HG02588 (cell line): ENCODE measurements at regions not wholly inside any gene's neighbourhood (a gene's known extent, or its start where the extent isn't known, plus 50 kb on each side); places are given as distances from the start of the nearest gene placed in this dataset.

Experiments
- ATAC-seq: cut with Tn5 transposase; IDR thresholded peaks from one replicate; pipeline ENCODE4 v1.9.1; 2021; ENCODE audit warnings: mild to moderate bottlenecking, moderate library complexity; ENCODE audit not compliant: unreplicated experiment

DNA sequence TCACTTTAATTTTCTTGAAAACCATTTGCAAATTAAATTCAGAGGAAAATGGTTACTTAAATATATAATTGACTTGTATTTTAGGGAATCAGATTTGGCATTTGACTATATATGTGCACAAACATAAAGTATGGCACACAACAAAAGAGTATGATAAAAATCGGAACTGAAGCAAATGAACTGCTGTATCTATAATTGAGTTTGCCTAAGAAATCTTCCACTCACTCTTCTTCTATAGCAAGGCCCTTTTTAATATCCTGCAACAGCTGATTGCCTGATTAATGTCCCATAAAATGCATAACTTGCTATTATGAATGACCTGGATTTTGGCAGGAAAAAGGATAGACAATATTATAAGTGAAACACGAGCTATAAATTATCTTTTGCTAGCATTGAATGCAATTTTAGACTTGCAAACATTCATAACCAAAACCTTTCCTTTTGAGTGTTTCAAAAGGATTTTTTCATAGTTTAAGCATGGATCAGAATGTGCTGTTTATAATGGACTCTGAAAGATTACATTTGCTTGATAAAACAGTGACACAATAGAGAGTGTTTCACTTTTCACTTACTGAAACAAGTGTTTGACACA, 2204.3 kb downstream of the MRPL39 start:
- ATAC-seq: no peak

DNA sequence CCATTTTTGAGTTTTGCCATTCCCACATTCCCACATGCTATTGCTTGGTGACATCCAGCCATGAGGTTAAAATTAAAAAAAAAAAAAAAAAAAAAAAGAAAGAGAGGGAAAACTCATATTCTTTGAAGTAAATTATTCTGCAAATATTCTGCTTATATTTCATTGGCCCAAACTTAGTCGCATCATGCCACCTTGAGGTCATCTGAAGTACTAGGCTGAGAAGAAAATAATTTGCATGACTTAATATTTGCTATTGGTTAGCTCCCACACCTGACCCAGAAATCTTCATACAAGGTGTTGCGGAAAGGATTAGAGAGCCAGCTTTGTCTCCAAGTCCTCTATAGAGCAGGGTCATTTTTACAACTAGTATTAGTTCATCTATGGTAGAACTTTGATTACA, 2206.0 kb downstream of the MRPL39 start:
- no peak for ATAC-seq

DNA sequence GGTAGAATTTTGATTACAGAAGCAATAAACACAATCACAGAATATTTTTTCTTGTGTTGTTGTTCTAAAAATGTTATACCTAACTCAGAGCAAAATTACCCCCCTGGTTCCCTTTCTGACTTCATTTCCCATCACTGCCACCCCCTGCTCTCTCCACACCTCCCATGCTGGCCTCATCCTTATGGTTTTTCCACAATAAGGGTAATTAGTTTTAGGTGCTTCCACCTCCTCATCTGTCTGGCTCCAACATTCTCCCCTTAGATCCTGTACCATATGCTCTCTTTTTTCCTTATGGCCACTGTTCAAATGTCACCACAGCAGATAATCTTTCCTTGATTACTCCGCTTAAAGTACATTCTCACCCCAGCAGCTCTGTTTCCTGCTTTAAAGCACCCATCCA, 2208.6 kb downstream of the MRPL39 start:
- no peak for ATAC-seq

DNA sequence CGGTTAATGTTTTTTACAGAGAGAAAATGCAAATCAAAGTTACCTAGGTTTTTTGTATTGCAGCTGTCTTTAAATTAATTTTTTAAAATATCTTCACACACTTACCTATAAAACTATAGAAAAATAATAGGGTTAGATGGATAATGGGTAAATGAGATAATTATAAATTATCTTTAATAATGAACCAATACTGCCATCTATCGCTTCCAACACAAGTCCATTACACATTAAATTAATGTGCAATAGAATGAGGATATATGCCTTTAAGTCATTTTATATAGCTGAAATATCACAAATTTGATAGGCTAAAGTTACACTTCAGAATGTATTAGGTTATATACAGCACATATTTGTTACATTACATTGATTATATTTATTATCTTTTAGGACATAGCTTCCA, 2212.8 kb downstream of the MRPL39 start:
- ATAC-seq: no peak

DNA sequence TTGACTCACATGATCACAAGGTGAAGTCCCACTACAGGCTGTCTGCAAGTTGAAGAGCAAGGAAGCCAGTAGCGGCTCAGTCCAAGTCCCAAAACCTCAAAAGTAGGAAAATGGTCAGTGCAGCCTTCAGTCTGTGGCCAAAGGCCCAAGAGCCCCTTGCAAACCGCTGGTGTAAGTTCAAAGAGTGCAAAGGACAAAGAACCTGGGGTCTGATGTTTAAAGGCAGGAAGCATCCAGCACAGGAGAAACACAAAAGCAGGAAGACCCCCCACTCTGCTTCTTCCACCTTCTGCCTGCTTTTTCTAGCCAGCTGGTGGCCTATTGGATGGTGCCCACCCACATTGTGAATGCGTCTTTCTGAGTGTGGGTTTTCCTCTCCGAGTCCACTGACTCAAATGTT, 2222.6 kb downstream of the MRPL39 start:
- no peak for ATAC-seq

DNA sequence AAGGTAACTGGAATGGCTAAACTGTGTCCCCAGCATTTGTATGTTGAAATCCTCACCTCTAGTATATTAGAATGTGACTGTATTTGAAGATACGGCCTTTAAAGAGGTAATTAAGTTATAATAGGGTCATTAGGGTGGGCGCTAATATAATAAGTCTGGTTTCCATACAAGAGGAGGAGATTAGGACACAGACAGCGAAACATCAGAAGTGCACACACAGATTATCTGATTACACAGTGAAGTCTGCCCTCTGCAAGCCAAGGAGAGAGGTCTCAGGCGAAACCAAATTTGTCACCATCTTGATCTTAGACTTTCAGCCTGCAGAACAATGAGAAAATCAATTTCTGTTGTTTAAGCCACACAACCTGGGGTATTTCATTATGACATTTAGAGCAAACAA, 2233.1 kb downstream of the MRPL39 start:
- no peak for ATAC-seq

DNA sequence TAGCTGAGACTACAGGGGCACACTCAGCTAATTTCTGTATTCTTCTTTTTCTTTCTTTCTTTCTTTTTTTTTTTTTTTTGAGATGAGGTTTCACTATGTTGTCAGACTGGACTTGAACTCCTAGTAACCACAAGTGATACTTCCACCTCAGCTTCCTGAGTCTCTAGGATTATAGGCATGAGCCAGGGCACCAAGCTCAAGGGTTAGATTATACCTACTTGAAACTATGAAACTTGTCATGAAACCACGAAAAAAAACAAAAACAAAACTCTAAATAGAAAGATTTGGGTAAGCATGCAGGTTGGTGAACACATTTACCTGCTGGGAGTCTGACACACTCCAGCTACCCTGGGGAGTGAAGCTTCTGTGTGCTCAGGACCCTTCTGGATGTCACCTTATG, 2250.4 kb downstream of the MRPL39 start:
- ATAC-seq: no peak

DNA sequence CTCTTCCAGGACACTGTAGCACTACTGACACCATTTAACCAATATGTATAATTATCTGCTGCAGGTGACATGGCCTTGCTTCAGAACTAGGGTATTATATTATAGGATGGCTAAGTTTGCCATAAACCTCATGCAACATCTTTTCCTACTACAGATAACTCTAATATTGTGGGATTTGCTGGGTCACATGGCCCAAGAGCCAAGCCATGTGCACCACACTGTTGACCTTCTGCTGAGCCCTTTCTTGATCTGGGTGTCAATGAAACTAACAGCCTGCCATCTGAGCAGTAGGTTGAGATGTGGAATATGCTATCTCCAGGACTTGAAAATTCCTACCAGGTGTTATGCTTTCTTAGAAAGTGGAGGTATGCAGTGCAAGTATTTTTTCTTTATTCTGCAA, 2291.1 kb downstream of the MRPL39 start:
- no peak for ATAC-seq

DNA sequence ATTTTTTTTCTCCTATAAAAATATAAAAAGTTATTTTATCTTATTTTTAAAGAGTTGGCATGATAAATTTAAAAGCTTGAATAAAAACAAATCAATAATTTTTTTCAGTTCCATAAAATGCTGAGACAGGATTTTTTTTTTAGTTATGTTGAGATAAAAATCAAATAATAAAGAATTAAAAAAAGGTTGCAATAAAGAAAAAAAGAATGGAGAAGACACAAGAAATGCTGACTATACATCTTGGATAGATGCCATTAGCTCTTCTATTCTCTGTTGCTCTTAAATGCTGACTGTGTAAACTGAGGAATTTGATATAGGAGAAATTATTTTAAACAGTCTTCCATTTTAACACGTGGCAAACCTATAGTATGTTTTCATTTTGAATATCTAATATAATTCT, 2298.5 kb downstream of the MRPL39 start:
- no peak for ATAC-seq

DNA sequence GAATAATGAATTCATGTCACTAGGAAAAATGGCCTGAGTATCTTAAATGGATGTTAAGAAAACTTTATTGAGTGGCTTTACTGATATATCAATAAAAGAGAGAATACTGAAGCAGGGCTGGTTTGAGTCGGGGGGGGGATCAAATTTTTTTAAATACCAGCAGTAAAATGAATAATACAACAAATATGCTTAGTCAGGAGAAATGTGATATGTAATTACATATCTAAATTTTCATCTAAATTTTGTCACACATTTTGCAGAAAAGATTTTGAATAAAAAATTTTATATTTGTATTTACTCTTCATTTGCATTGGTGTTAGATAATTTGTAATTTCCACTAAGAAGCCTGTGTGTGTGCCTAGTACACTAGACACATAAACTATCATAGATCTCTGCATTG, 2300.2 kb downstream of the MRPL39 start:
- no peak for ATAC-seq

DNA sequence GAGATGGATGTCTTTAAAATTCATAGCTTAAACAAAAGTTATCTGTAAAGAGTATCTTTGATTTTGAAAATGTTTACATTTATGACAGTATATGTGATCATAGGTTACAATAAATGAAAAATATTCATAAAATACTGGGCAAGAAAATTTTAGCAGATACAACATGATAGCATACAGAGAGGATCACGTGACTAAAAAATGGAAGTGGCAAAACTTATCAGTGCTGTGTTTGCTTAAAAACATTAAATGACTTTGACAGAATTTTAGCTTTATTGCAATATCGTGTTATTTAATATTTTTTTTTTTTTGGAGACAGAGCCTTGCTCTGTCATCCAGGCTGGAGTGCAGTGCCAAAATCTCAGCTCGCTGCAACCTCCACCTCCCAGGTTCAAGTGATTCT, 2294.1 kb downstream of the NCAM2 start:
- no peak for ATAC-seq

DNA sequence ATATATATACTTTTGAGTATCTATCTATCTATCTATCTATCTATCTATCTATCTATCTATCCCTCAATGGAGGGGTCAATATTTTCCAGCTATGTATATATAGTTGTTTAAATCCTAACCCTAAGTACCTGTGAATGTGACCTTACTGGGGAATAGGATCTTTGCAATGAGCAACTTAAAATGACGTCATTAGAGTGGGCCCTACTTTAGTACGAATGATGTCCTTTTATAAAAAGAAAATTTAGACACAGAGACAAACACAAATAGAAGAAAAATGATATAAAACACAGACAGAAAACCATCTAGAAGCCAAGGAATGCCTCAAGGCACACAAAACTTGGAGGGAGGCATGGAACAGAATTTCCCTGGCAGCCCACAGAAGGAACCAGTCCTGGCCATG, 2283.7 kb downstream of the NCAM2 start:
- ATAC-seq: no peak

DNA sequence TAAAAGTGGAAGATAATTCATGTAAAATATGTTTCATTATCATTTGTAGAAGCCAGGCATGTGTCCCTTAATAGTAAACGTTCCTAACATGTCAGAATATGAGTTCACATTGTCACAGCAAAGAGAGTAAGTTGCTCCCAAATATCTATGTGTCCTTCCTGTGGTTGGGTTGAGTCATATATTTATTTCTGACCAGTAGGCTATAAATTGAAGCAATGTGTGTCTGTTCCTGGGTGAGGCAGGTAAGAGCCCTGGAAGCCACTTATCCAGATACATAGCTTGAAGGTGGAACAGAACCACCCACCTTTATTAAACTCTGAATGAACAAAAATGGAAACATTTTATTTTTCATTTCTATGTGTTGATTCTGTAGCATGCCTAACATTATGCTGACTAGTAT, 2251.6 kb downstream of the NCAM2 start:
- no peak for ATAC-seq

DNA sequence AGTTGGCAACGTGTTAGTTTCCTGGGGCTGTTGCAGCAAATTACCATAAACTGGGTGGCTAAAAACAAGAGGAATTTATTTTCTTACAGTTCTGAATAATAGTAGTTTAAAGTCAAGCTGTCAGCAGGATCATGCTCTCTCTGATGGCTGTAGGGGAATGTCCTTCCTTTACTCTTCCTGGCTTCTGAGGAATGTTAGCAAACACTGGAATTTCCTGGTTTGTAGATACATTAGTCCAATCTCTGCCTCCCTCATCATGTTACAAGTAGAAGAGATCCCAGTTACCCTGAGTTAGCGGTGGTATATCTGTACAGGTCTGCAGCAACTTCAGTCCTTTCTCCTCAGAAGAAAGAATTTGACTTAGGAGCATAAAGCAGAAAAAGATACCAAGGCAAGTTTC, 2249.1 kb downstream of the NCAM2 start:
- ATAC-seq: no peak

DNA sequence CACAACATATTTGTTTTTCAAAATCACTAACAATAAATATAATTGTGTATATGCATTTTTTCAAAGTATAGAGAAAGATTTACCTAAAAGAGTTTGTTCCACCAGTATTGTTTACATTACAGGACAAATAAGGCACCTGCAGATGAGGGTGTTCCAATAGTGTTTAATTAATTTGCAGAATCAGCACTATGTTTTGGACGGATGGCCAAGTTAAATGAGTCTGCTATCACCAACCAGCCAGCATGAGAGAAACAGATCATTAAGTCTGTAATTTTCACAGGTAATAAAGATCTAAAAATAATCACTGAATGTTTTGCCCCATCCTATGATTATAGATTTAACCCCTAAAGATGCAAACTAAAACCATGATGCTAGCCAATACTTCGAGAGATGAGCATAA, 2247.0 kb downstream of the NCAM2 start:
- ATAC-seq: no peak

DNA sequence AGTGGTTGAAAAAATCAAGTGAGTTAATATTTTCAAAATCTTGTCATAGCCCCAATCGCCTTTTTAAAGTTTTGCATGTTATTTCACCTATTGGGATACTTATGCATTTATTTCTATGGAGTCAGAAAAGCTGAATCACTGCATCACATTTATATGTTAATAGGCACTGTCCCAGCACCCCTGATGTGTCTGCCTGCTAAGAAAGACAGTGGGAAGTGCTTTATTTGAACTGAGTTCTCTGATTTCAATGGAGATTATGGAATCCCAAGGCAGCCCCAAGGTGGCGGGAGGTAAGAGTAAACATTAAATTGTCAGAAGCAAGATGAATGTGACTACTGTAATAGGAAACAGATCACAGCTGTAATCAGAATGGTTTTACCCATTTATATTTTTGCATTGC, 2225.7 kb downstream of the NCAM2 start:
- no peak for ATAC-seq

DNA sequence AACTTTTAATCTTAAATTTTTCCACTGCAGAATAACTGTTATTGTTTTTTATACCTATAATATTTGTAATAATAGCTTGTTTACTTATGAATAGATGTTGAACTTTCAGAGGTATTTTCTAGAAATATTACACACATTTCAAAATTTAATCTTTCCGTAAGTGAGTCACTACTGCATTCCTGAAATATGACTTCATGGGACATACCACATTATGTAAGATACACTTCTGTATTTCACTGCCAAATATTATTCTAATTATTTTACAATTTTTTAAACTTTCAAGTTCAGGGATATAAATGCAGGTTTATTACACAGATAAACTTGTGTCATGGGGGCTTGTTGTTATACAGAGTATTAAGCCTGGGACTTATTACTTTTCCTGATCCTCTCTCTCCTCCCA, 2220.5 kb downstream of the NCAM2 start:
- ATAC-seq: no peak

DNA sequence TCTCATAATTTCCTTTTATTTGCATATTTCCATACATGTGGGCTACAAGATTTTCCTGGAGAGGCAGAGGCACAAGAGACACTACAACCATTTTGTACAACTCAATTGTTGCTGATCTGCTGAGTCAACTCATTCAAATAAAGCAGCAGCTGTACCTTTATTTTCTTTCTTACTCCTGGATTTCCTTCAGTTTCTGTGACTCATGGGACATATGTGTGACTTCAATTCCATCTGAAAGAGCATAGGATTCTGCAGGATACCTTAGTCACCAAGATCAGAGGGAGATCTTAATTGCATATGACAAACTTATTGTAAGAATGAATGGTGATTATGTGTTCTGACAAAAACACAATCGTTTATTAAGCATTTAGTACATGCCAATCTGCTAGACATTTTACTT, 2219.4 kb downstream of the NCAM2 start:
- no peak for ATAC-seq

DNA sequence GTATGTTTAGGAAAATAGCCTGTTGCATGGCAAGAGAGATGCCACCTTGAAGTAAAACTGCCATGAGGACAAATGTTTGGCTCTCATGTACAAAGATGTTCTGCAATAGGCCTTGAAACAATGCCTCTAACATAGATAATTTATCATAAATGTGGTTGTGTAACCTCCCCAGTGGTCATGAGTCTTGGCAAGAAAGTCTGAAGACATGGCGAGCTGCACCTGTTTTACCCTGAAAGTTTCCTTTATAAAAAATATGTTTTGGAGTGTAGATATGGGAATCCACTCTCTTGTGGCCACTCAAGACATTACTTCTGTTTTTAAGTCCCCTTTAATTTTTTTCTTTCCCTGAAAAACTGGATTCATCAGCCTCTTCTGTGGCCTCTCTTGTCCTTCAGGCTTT, 2217.1 kb downstream of the NCAM2 start:
- no peak for ATAC-seq
